KOPT-K1 (cell line): ENCODE measurements at regions not wholly inside any gene's neighbourhood (a gene's known extent, or its start where the extent isn't known, plus 50 kb on each side); places are given as distances from the start of the nearest gene placed in this dataset.

Experiments used
- H3K27ac ChIP-seq: fragments of 200-600 bp; sonication (generic); 2 replicates; pipeline ENCODE4 v1.5.1; 2016; ENCODE audit warnings: antibody characterized with exemption, mild to moderate bottlenecking, low read depth, low read length; ENCODE audit not compliant: poor library complexity, severe bottlenecking
- H3K36me3 ChIP-seq: fragments of 200-600 bp; sonication (generic); 2 replicates; pipeline ENCODE4 v1.5.1; 2017; ENCODE audit warnings: antibody characterized with exemption, mild to moderate bottlenecking, low read length, moderate library complexity; ENCODE audit not compliant: insufficient read depth
- H3K9me3 ChIP-seq: fragments of 200-600 bp; sonication (generic); 2 replicates; pipeline ENCODE4 v1.5.1; 2017; ENCODE audit warnings: antibody characterized with exemption, low read length, mild to moderate bottlenecking; ENCODE audit not compliant: insufficient read depth, poor library complexity, severe bottlenecking

DNA sequence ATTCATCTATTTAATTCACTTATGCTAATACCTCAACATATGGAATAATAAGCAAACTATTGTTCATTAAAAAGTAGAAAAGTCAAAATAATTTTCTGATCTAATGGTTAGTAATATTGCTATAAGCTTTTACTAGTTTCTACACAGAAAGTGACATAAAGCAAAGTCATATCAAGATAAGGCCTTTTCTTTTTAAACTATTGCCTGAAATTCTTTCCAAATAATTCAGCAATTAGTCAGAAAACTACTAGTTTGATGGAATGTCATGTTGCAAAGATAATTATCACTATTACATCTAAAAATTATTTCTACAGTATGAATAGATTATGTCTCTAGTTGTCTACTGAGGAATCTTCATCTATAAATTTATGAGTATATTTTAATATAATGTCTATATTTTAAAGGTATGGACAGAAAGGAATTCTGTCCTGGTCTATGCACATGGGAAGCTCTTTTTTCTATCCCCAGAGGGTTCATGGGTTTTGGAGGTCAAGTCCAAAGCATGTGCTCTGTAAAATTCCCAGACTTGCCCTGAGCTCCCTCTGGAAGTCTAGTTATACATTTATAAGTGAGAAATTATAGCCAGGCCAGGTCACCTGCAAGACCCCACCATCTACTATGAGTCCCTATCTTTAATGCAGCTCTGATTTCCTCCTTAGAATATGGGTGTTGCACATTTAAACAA, 84.6 kb upstream of the DPYD start:
- no peaks in the 10 kb centered on the region for H3K36me3 ChIP-seq
- H3K9me3 ChIP-seq, result no peaks in the 10 kb centered on the region
- H3K27ac ChIP-seq, result no peak overlapping the region

DNA sequence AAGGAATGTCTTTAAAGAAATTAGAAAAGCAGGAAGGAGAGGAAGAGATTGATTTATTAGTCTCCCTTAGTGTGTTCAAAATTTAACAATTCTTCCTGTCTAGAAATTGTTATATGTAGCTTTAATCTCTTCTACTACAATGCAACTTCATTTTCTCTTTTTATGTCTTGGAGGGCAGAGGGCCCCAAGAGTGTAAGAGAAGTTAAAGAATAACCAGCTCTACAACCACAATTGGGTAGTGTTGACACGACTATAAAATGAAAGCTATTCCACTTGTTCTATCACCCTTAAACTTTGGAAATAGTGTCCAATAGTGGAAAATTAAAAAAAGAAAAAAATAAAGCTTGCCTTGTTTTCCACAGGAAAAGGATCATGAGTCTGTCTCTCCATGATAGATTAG, 82.6 kb upstream of the DPYD start:
- Histone ChIP-seq H3K27ac (no peak overlapping the region), H3K9me3 (no peaks in the 10 kb centered on the region), H3K36me3 (no peaks in the 10 kb centered on the region)

DNA sequence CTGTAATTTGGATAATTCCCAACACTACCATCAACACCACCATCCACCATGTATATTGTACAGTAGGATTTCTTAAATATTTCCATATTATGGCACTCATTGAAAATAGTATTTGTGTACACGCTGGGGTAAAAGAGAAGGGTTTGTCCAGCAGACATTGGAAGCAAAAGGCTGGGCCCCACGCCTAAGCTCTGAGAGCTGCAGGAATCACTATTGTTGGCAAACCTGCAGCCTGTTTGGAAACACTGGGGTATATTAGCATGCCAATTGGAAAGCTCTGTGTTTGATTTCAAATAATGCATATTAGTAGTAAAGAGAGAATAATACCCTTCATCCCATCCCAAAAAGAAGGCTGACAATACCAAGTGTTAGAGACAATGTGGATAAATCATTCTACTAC, 81.5 kb upstream of the DPYD start:
- no peaks in the 10 kb centered on the region for H3K9me3 ChIP-seq
- no peaks in the 10 kb centered on the region for H3K36me3 ChIP-seq
- no peak overlapping the region for H3K27ac ChIP-seq

DNA sequence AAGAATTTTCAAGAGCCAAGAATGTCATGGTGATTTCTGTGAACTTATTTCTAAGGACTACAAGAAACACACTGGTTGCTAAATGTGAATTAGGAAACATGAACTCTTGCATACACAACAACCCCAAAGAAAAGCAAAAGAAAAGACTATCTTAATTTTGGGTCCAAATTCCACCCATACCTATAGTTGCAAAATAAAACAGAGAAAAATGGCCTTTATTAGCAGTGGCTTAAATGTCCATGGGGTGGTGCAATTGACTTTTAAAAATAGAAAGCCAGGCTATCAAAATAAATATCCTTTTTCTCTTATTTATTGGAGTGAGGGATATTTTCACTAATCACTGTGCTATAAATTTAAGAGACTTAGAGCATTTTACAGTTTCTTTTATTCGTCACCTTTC, 80.9 kb upstream of the DPYD start:
- Histone ChIP-seq H3K36me3 (no peaks in the 10 kb centered on the region), H3K27ac (no peak overlapping the region), H3K9me3 (no peaks in the 10 kb centered on the region)

DNA sequence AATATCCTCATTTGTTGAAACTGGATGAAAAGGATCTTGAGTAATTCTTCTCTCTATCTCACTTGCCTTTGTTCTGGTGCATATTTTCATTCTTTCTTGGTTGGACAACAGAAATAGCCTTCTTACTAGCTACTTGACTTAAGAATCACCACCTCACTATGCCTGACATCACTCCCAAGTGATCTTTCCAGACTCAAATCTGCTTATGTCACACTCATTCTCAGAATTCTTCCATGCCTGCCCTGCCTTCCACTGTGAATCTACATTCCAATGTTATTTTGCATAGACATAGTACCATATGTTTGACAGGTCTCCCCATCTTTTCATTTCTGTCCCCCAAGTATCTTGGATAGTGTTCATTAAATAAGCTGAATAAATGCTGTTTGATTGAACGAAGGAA, 78.5 kb upstream of the DPYD start:
- Histone ChIP-seq H3K9me3 (no peaks in the 10 kb centered on the region), H3K27ac (no peak overlapping the region), H3K36me3 (no peaks in the 10 kb centered on the region)

DNA sequence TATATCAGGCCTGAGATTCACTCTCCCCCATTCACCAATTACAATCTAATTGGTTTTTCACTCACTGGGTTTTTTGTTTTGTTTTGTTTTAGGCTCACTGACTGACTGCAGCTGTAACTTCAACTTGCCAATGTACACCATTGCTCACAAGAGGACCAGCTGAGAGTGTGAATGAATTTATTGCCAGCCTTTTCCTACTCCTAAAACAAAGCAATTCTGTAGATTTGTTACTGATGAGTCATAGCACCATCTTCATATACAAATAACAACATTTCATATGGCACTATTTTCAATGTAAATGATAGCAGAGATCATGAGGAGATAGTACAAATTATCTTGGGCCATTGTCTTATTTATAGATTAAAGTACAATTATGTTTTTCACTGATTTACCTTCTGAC, 76.0 kb upstream of the DPYD start:
- Histone ChIP-seq H3K27ac (no peak overlapping the region), H3K36me3 (no peaks in the 10 kb centered on the region), H3K9me3 (no peaks in the 10 kb centered on the region)

DNA sequence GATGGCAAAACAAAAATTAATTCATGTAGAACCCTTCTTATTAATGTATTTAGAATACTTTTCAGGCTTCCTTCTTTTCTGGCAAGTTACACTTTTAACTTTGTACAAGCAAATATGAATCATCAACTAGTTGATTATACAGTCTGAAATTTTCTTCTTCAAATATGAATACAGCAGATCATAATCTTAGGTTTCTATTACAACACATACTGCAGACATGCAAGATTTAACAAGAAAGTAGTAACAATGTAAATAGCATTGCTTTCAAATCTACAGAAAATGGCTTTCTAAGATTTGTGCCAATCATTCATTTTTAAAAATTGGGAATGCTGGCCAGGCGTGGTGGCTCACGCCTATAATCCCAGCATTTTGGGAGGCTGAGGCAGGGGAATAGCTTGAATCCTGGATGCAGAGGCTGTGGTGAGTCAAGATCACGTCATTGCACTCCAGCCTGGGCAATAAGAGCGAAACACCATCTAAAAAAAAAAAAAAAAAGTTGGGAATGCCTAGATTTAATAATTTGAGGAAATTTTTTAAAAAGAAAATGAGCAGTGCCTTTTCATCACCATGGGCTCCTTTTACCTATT, 68.4 kb upstream of the DPYD start:
- Histone ChIP-seq H3K27ac (no peak overlapping the region), H3K9me3 (no peaks in the 10 kb centered on the region), H3K36me3 (no peaks in the 10 kb centered on the region)

DNA sequence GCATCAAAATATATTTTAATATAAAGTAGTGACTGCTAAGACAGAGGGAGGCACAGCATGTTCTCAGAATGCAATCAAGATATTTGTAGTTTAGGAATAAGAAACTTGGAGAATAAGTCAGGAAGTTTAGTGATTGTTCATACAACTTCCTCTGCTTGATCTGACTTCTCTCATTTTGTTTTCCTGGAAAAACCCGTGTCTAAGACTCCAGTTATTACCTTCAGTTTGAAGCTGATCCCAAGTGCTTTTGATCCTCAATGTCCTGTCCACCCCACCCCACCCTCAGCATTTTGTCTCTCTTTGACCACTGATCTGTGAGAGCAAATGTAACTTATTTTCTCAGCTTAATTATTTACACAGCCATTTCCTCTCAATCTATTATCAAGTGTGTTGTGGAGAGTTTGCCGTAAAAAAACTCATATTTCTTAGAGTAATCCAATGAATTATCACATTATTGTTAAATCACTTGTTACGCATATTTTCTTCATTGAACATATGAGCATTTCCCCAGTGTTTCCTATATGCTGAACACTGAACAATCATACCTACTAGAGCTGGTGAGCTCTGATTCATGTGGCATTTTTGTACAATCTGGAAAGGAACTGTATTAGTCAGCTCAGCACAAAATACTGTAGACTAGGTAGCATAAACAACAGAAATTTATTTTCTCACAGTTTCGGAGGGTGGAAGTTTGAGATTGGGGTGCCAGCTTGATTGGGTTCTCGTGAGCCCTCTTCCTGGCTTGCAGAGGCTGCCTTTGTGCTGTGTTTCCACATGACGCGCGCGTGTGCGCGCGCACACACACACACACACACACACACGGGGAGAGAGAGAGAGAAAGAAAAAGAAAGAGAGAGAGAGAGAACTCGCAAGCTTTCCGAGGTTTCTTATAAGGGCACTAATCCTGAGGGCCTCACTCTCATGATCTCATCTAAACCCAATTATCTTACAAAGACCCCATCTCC, 65.5 kb upstream of the DPYD start:
- no peak overlapping the region for H3K27ac ChIP-seq
- H3K36me3 ChIP-seq, result no peaks in the 10 kb centered on the region
- no peaks in the 10 kb centered on the region for H3K9me3 ChIP-seq

DNA sequence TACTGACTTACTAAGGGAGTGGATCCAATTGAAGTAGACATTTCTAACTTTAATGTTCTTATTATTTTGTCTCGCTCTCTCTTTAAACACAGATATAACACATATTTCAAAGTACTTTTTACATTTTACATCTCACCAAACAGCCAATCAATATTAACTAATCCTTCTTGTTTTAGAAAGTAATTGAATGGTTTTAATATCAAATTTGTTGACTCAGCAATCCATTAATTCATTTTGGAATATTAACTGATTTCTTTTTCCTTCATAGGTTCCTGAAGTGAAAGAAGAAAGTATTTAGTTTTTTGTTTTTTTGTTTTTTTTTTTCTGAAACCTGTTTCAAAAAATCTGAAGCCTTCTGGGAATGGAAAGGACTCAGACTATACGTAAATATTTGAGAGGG, 62.3 kb upstream of the DPYD start:
- H3K9me3 ChIP-seq, result no peaks in the 10 kb centered on the region
- H3K36me3 ChIP-seq, result no peaks in the 10 kb centered on the region
- no peak overlapping the region for H3K27ac ChIP-seq

DNA sequence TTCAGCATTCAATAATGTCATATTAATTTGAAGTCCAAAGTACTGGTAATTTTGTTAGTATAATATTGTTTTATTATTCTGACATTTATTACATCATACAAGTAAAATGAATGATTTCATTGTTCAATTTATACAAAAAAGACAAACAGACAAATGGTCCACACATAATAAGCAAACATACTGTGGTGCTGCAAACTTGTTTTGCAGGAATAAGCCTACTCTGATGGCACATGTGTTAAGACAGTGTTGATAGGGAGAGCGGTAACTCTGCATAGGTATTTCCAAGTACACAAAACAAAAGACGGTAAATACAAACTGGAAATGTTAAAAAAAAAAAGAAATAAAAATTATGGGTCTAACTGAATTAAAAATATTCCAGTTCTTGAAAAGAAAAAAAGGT, 59.7 kb upstream of the DPYD start:
- Histone ChIP-seq H3K9me3 (no peaks in the 10 kb centered on the region), H3K27ac (no peak overlapping the region), H3K36me3 (no peaks in the 10 kb centered on the region)

DNA sequence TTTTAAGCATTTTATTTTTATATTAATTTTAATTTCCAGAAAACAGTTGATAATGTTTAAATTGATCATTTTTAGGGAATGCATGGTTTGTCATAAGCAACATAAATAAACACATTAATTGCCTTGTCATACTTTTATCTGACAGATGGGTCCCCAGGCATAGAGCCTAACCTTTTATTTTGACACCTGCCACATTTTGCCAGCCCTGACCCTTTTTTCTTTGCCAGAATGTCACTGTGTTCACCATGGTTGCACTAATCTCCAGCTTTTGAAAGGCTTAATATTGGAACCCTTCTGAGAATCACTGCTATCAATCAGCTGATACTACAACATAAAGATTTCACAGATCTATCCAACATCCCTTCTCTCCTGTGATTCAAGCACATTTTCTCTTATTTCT, 56.0 kb upstream of the DPYD start:
- no peak overlapping the region for H3K27ac ChIP-seq
- H3K36me3 ChIP-seq, result no peaks in the 10 kb centered on the region
- no peaks in the 10 kb centered on the region for H3K9me3 ChIP-seq
